Activated CD8-positive, alpha-beta memory T cell treated with anti-CD3 and anti-CD28 coated beads, Interleukin-2, amount 50 U/mL, for 48 hours (primary cell): ENCODE measurements at regions not wholly inside any gene's neighbourhood (a gene's known extent, or its start where the extent isn't known, plus 50 kb on each side); places are given as distances from the start of the nearest gene placed in this dataset.

Experiments used
- DNase-seq: peaks from one replicate; pipeline ENCODE4 v3.0.0-alpha.2; 2020

DNA sequence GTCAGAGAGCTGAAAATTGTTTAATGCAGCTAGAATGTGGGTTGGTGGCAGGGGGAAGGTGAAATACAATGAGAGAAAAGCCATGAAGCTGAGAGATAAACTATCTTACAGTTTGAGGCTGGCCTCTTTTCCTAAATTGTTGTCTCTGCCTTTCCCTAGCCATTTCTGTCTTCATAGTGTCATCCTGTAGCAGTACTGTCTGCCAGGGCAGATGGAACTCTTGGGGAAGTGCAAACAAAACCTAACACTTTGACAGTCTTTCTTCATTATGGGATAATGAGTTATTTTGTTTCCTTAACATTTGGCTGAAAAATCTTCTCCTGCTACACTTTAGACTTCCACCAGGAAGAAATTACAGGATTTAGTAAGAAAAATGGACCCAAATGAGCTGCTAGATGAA, 197.8 kb upstream of the ARX start:
- DNase-seq: no peak

DNA sequence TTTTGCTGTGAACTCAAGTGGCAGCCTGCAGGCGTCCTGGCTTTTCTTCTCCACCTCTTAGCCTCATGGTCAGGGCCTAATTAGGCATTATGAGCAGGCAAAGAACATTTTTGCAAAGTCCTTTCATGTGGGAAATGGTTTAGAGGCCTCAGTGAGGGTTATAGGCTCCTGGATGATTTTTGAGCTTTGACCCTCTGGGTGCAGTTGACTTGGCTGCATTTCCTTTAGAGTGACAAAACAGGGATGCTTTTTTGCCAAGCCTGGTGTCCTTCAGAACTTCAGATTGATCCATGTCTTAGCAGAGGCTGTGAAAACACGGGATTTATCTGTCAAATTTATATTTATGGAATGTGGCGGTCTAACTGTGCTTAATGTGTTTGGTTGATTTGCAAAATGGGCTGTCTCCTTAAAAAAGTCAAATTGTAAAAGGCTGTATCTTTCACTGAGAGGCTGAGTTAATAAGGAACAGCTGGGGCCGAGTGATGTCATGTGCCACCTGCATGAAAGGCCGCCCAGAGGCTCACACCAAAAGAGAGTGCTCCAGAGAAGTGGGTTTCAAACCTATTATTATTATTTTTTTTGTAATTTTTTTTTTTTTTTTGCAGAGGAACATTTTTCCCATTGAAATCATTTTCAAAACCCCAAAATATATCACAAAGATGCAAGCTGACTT, 192.2 kb upstream of the ARX start:
- no peak for DNase-seq

DNA sequence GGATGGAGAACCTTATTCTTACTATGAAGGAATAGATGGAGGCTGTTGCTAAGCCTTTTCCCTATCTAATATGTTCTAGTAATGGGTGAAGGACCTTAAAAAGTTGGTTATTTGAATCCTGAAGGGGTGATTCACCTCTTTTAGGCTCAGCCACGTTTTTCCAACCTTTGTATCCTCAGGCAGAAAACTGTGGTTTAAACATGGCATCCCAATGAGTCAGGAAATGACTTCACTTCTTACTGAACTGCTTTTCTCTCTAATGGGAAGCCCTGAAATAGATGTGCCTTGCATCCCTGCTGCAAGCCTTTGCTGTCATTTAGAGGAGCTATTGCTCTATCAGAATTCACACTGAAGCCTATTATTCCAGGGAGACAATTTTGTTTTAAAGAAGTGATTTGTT, 191.0 kb upstream of the ARX start:
- no peak for DNase-seq

DNA sequence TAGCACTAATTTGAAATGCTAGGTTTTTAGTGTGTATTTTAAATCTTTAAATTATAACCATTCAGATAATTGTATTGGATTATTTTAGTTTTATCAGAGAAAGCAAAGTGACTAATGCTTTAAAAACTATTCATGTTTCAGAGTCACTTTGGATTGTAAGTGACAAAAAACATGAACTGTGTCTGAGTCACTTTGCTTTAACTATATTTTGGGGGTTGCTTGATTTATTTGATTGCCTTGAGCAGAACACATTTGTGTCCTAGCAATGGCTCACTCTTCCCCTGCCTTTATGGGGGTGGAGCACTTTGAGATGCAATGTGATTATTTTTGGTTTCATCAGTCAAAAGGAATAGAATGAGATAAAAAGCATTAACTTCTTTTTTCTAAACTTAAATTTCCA, 188.4 kb upstream of the ARX start:
- no peak for DNase-seq

DNA sequence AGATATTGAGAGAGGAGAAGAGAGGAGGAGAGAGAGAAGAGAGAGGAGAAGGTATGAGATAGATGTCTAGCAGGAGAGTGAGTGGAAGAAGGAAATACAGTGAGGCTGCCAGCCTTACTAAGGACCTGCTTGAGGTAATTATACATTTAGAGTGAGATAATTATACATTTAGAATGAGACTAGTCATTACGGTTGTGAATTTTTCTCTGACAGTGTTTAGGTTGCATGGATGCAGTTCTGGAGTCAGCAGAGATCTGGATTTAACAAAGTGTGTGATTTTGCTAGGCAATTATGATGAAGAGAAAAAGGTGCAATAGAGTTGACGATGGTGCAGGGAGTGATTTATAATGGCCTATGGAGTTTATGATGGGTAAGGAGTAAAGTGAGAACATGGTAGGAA, 187.1 kb upstream of the ARX start:
- no peak for DNase-seq

DNA sequence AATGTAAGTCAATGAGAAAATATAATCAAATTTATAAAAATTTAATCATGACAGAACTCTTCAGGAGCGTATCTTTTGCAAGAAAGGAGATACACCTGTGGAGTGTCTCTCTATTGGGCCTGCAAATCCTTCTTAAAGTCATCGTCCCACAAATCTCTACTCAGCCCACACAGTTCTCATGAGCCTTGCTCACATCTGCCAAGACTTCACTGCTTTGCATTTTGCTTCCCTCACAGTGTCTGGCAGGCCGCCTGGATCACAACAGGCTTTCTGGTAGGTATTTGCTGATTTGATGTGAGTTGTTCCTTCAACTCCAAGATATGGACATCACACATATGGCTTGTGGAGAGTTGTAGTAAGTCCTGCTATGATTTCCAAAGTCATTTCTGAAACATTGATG, 183.1 kb upstream of the ARX start:
- DNase-seq: no peak

DNA sequence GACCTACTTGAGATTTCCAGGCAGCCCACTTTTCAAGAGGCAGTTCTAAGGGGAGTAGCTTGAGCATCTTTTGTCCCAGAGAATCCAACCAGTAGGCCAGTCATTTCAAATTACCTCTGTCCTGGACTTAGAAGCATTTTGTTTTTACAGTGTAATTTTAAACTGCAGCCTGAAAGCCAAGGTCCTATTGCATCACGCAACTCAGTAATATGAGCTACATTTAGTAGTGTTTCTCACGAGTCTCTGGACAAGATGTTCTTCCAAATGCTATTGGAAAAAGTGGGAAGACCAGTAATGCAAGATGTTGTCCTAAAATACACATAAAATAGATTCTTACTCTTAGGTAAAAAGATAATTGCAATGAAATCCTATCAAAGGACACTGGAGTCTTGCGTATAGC, 182.5 kb upstream of the ARX start:
- DNase-seq: no peak

DNA sequence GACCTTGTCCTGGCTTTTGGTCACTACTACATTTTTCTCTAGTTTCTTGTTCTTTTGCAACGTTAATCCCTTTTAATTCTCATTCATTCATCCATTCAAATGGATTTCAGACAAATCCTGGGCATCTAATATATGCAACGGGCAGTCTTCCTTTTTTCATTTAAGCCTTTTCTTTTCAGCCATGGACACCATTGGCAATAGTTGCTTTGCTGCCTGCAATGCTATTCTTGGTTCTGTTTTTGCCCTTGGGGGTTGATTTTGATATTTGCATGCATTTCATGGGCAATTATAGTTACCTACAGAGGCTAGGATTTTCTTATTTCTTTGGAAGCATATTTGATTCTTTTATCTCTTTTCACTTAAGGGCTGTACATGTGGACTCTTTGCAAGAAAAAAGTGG, 180.5 kb upstream of the ARX start:
- DNase-seq: no peak

DNA sequence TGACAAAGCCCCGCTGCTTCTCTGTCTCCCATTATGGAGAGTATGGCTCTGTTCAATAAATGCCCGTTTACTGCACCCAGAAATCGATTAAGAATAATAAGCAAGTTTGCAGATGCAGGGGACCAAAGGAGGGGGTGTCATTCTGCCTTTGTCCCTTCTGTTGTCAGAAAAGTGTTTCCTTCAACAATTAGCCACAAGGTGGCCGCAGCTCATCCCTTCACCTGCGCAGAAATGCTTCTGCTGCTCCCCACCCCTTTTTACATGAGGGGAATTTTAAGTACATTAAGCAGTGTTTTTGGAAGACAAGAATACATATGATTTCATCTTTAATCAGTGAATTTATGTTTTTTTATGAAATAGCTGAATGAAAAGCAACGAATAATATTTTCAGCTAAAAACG, 175.6 kb upstream of the ARX start:
- DNase-seq: no peak

DNA sequence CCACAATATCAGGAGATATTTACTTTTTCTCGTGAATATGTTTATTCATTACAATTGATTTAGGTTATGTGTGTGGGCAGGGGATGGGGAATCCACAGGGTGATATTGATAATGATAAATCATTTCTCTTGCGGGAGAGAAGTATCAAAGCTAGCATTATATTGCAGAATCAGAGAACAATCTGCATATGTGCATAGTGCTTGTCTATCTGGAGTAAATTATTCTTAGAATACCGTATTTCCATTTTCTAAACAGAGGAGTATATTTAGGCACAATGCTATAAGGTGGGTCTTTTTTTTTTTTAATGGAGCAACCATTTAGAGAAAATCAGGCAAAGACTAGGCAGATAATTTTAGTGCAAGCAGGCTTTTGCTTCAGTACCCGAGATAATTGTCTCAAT, 166.0 kb upstream of the ARX start:
- no peak for DNase-seq

DNA sequence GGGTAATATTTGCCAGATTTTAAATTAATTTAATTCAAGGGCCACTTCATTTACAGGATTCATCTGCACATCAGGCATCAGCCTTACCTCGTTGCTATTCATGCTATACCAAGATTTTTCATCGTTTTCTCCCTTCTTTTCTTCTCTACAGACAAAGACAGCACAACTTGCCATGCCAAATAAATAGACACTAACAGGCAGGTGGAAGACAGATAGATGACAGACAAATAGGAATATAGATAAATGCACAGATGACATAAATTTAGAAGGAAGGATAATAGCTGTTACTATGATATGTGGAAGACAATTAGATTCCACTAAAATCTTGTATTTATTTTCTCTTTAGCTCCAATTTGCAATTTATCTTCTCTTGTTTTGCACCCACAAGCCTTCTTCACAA, 164.5 kb upstream of the ARX start:
- DNase-seq: no peak

DNA sequence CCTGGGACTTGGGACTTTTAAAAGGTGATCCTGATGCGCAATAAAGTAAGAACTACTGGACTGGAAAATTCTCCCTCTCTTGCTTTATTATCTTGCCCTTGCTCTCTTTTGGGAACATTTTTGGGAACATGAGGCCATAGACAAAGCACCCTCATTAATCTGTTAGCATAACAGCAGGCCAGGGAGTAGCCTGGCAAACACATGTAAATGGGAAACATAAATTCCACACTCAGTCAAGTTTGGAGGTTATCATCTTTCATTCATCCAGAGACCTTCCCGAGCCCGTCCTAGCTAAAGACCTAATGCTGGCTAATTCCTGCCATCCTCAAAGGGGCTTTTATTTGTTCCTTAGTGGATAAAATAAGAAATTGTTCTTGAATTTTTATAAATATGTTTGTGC, 162.8 kb upstream of the ARX start:
- DNase-seq: no peak

DNA sequence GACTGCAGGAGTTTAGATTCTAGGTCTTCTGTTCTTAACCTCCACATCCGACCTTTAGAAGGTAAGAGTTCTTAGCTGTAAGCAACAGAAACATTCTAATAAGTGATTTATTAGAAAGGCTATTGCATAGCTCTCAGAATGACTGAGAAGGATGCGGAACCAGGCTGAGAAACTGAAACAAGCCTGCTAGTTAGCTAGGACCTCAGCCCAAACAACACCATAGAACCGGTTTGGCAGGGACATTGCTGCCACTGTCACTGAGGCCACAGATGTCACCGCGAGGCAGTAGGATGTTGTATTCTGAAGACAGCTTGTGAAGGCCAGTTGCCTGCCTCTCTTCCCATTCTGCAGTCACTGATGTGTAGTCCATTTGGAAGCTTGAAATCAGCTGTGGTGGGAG, 160.0 kb upstream of the ARX start:
- no peak for DNase-seq

DNA sequence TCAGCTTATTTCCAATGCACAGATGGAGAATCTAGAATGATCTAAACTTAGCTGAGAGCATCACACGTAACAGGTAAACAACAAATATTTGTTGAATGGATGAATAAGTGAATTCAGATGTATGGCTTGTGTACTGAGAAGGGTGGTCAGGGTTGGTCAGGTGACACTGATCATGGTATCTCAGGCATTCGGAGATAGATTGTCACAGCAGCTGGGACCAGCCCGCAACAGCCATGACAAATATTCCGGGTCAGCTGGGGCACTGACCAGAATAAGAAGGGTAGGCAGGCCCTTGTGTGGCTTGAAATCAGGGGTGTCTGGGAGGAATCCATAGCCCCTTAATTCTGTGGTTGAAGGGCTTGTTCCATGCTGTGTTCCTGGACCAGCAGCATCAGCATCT, 159.4 kb upstream of the ARX start:
- no peak for DNase-seq

DNA sequence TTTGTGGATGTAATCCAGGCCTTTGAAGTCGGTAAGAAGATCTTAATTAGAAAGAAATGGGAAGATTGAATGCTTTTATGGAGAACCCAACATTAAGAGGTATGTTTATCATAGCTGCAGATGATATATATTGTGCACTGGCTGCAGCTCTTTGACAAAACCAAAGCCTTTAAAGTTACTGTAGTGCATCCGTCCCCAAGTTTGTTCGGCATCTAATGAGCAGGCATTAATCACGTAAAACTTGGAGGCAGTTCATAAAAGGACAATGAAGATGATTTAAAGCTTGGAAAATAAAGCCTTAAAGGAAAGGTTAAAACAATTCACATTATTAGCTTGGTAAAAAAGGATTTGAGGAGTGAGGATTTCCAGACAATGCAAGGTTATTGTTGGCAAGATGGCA, 150.8 kb upstream of the ARX start:
- DNase-seq: no peak

DNA sequence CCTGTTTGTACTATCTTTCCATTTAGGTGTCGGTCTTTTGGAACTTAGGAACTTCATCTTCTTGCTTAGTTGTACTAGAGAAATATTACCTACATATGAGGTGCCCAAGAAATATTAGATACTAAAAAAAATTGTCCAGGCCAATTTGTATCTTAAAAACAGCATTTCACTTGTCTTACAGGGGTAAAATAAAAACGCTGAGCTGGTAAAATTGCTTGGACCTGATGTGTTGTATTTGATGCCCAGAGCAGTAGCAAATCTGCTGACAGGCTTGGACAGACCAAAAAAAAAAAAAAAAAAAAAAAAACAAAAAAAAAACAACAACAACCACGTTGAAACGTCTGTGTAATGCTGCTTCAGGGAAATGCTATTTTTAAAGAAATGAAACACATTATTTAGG, 150.4 kb upstream of the ARX start:
- no peak for DNase-seq

DNA sequence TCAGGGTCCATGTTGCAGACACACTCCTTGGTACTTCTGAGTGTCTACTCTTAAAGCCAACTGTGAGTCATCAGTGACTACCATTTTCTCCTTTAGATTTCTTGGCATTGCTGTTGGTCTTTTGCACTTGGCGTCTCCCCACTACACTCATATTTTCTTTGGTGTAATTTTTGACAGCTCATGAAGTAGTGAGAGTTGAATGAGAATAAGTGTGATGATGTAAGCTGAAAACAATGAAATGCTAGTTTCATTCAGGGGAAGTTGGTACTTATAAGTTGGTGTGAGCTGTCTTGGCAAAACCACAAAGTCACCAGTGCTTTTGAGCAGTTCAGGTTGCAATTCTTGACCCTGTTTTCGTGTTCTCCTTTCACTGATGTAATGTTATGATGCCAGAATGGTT, 142.9 kb upstream of the ARX start:
- no peak for DNase-seq

DNA sequence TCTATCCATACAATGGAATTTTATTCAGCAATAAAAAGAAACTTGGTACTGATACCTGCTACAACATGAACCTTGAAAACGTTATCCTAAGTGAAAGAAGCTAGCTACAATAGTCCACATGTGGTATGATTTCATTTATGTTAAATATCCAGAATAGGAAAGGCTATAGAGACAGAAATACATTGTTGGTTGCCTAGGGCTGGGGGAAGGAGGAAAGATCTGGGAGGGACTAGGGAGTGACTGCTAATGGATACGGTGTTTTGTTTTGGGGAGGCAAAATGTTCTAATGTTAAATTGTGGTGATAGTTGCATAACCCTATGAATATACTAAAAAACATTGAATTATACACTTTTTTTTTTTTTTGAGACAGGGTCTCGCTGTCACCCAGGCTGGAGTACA, 141.1 kb upstream of the ARX start:
- no peak for DNase-seq

DNA sequence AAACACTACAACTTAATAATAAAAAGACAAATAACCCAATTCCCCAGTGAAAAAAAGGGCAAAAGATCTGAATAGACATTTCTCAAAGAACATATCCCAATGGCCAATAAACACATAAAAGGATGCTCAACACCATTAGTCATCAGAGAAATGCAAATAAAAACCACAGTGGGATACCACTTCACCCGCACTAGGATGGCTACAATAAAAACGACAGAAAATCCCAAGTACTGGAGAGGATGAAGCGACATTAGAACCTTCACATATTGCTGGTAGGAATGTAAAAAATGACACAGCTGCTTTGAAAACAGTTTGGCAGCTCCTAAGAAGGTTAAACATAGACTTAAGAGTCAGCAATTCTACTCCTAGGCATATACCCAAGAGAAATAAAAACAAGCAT, 140.6 kb upstream of the ARX start:
- DNase-seq: no peak

DNA sequence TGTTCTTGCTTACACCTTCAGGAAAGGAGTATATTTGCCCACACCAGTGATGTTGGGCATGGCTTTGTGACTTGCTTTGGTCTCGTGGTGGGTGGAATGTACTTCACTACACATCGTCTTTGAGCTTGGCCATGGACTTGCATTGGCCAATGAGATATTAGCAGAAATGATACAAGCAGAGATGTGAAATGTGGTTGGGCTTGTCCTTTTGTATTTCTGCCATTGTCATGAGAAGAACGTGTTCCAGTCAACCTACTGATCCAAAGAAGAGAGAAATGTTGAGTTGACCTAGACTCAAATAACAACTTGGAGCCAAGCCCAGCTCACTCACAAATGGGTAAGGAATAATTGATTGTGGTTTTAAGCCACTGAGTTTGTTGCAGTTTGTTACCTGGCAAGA, 138.4 kb upstream of the ARX start:
- DNase-seq: no peak

DNA sequence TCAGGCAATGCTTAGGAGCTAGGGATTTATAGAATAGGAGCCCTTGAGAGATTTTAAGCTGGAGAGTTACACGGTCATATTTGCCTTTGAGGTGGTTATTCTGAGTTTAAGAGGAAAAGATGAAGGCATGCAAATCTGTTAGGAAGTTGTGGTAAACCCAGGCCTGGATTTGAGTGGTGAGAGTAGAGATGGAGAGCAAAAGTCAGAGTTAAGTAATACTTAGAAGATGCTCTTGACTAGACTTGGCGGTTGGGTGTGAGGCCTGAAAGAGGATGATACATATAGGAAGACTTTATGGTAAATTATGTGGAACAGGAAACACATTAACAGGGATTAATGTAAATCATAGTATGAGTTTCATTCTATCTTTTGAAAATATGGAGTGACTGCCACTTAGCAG, 136.0 kb upstream of the ARX start:
- no peak for DNase-seq

DNA sequence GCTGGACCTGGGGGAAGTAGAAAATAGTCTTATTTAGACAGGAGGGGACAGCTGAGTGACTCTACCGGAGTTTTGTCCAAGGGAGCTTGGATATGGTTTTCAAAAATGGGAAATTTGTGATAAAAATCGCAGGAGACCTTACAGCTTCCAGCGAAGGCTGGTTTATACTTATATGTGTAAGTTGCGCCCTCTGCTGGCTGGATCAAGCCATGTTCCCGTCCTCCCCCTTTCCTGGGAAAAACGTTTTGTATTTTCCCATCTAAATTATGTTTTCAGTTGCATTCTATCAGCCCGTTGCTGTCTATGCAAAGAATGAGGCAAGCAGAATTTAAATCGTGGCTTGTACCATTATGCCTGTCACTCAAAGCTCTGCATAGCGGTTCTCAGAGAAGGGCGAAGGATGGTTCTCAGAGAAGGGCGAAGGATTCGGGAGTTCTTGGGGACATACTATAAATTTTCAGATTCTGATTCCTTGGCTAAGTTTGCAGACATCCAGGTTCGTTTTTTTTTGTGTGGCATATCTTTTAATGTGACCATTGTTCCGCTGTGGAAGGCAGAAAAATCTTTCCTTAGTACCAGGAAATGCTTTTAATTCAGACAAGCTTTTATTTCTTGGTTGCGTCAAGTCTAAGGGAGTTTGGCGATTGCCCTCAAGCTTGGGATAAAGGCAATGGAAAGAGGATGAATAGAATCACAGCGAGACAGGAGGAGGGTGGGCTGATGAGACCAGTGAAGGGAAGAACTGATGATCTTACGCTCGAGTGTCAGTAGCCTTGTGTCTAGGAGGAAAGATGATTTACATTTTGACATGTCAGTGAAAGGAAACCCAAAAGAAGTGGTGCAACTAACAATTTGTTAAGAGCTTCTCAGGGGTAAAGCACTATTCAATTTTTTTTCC, 128.5 kb upstream of the ARX start:
- peak; percentile 57 for DNase-seq

DNA sequence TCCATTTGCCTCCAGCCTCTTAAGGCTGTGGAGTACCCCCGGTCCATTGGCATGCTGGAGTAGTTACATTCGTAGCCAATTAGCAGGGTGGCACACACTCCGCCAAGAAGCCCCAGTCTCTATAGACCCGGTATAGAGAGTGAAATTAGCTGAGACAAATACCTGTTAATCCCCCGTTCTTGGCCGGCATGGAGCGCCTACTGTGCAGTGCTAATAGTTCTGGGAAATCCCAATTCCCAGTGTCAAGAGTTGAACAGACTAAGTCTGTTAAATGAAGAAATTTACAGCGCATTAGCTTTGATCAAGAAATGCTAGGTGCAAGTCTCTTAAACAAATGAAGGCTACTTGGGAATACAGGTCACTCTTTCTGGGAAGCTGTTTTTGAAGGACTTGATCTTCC, 127.8 kb upstream of the ARX start:
- DNase-seq: no peak

DNA sequence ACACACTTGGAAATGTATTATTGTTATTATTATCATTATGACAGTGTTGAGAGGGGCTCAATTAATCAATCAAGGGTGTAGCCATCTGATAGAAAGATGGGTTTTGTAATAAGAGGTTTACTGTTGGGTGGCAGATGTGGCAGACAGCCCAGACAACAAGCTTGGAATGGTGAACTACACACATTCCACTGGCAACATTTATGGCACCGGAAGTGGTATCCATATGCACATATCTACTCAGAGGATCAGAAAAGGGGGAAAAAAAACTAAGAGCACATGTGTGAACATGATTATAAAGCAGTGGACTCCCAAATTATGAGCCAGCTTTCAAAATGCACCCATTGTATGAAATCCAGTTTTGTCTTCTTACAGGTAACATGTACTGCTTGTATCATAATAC, 125.9 kb upstream of the ARX start:
- DNase-seq: no peak

DNA sequence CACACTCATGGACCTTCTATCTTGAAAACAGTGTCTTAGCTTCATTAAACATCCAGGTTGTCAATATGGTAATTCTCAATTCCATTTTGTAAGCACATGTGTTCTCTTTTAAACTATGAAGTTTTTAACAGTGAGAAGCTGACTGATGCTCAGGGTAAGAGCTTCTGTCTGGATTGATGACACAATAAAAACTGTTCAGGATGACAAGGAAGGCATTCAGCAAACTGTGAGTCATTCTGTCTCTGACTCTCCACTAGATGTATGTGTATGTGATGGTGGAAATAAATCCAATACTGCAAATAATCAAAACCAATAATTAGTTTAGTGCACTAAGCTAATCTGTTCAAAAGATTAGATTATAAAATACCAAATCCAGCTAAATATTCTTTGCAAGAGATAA, 115.3 kb upstream of the ARX start:
- no peak for DNase-seq
